GM21619 (cell line): ENCODE measurements at regions not wholly inside any gene's neighbourhood (a gene's known extent, or its start where the extent isn't known, plus 50 kb on each side); places are given as distances from the start of the nearest gene placed in this dataset.

ENCODE experiments used
- ATAC-seq: cut with Tn5 transposase; IDR thresholded peaks from one replicate; pipeline ENCODE4 v1.9.1; 2021; ENCODE audit not compliant: unreplicated experiment

- ATAC-seq = no peak
Observed at GRCh38 chr20:58019027-58019849, 209.2 kb downstream of the ANKRD60 start.

- no peak for ATAC-seq
Observed at GRCh38 chr20:58018590-58018989, 209.9 kb downstream of the ANKRD60 start.

- ATAC-seq = no peak
Observed at GRCh38 chr20:58017970-58018530, 210.4 kb downstream of the ANKRD60 start.

- ATAC-seq = no peak
Observed at GRCh38 chr20:58017231-58017969, 211.1 kb downstream of the ANKRD60 start.

- ATAC-seq = no peak
Observed at GRCh38 chr20:58016779-58017178, 211.7 kb downstream of the ANKRD60 start.

- no peak for ATAC-seq
Observed at GRCh38 chr20:58014628-58015315, 213.7 kb downstream of the ANKRD60 start.

- no peak for ATAC-seq
Observed at GRCh38 chr20:58012731-58013510, 215.5 kb downstream of the ANKRD60 start.

GRCh38 chr20:58011947-58012610 is 216.4 kb downstream of the ANKRD60 start:
- no peak for ATAC-seq

GRCh38 chr20:58011106-58011946 is 217.1 kb downstream of the ANKRD60 start:
- no peak for ATAC-seq

GRCh38 chr20:58010666-58011065 is 217.8 kb downstream of the ANKRD60 start:
- ATAC-seq = no peak

GRCh38 chr20:58010186-58010585 is 218.3 kb downstream of the ANKRD60 start:
- no peak for ATAC-seq

- no peak for ATAC-seq
Observed at GRCh38 chr20:58008866-58009265, 219.6 kb downstream of the ANKRD60 start.

- no peak for ATAC-seq
Observed at GRCh38 chr20:58008413-58008812, 220.0 kb downstream of the ANKRD60 start.

- ATAC-seq = no peak
Observed at GRCh38 chr20:58007947-58008346, 220.5 kb downstream of the ANKRD60 start.

GRCh38 chr20:58006346-58007316 is 221.8 kb downstream of the ANKRD60 start:
- no peak for ATAC-seq

- ATAC-seq = no peak
Observed at GRCh38 chr20:58005581-58006345, 222.7 kb downstream of the ANKRD60 start.

GRCh38 chr20:58004900-58005299 is 223.6 kb downstream of the ANKRD60 start:
- ATAC-seq = no peak
